ENCODE measurements at regions not wholly inside any gene's neighbourhood (a gene's known extent, or its start where the extent isn't known, plus 50 kb on each side); places are given as distances from the start of the nearest gene placed in this dataset.

DNA sequence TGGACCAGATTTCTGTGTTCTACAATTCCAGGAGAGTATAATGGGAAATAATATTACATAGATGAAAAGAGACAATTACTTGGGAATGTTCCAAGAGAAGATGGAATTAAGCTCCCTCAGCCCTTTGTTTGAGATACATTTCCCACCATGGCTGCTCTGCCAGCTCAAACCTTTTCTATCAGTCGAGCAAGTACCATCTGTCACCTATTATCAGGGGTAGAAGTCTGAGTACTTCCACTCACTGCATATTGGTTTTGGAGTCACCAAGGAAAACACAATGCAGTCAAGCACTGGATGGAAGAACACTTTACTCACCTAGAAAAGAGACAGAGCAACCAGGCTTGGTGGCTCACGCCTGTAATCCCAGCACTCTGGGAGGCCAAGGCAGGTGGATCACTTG, 270.4 kb upstream of the FAR2 start:
- TF ChIP-seq, protein P1, sequence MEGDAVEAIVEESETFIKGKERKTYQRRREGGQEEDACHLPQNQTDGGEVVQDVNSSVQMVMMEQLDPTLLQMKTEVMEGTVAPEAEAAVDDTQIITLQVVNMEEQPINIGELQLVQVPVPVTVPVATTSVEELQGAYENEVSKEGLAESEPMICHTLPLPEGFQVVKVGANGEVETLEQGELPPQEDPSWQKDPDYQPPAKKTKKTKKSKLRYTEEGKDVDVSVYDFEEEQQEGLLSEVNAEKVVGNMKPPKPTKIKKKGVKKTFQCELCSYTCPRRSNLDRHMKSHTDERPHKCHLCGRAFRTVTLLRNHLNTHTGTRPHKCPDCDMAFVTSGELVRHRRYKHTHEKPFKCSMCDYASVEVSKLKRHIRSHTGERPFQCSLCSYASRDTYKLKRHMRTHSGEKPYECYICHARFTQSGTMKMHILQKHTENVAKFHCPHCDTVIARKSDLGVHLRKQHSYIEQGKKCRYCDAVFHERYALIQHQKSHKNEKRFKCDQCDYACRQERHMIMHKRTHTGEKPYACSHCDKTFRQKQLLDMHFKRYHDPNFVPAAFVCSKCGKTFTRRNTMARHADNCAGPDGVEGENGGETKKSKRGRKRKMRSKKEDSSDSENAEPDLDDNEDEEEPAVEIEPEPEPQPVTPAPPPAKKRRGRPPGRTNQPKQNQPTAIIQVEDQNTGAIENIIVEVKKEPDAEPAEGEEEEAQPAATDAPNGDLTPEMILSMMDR (IDR thresholded peaks at IDR 0.05; ENCODE audit: insufficient read depth in 1 of 2, low read depth in 1 of 2, low read length in 1 of 2, severe bottlenecking in 1 of 2, unreplicated experiment in 1 of 2), result no peak
- Mint-ChIP-seq H3K9me3 (ENCODE audit: unreplicated experiment) (no peaks in the 10 kb centered on the region), H3K27me3 (ENCODE audit: insufficient read depth, unreplicated experiment) (peaks cover 16% of the 10 kb centered on the region), H3K4me3 (ENCODE audit: unreplicated experiment) (no peak overlapping the region), H3K27ac (ENCODE audit: unreplicated experiment) (no peak overlapping the region), H3K36me3 (ENCODE audit: insufficient read depth, unreplicated experiment) (no peaks in the 10 kb centered on the region), H3K4me1 (ENCODE audit: low read depth, unreplicated experiment) (no peaks in the 10 kb centered on the region)
- no peaks in the 10 kb centered on the region for H3K27me3 ChIP-seq (replicated peaks; ENCODE audit: control insufficient read depth, insufficient read depth, low read length)
- H3K4me1 ChIP-seq, result no peaks in the 10 kb centered on the region
- intact Hi-C loops (cut with micrococcal nuclease; ENCODE audit: unreplicated experiment), result no loop called here
- no peaks in the 10 kb centered on the region for H3K36me3 ChIP-seq (ENCODE audit: control insufficient read depth, insufficient read depth, low read length)
- POLR2A ChIA-PET, result no interaction called here
- no TSS peak for BruUV-seq (replicated peaks)
- no peak for DNase-seq
- H3K4me3 ChIP-seq (ENCODE audit: low read depth, low read length), result no peak overlapping the region
- H3K9me3 ChIP-seq, result no peaks in the 10 kb centered on the region
- CTCF ChIA-PET, result no interaction called here

DNA sequence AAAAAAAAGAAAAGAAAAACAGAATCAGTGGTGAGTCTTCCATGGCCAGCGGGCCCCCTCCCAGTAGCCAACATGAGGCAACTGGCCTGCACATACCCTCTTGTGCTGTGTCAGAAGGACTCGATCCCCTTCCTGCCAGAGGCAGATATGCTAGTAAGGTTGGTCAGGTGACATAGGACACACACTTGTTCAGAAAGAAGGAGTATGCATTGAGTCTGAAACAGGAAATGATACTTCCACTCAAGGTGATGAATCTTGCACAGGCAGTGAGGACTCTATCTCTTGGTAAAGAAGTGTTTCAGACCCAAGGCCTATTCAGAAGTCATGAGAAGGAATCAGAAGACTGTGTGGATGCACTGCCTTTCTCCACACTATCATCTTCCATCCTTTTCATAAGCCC, 269.7 kb upstream of the FAR2 start:
- BruUV-seq (replicated peaks), result no TSS peak
- POLR2A ChIA-PET, result no interaction called here

DNA sequence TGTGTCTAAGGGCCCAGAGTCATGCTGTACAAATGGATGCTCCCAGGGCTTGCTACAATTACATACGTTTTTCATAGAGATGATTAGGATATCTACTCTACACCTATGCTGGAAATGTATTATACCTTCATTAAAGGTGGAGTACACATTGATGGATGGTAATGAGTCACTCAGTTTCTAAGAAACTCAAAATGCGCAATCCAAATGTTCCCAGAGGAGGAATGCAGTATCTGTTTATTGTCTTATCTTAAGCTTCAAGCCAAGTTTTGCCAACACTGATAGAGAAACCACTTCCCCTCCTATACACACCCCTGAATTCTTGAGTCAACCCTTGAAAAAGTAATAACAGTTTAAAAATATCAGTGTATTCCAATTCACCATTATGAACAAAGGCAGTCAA, 266.6 kb upstream of the FAR2 start:
- Mint-ChIP-seq H3K27me3 (ENCODE audit: insufficient read depth, unreplicated experiment) (peaks cover 10% of the 10 kb centered on the region), H3K27ac (ENCODE audit: unreplicated experiment) (no peak overlapping the region), H3K9me3 (ENCODE audit: unreplicated experiment) (no peaks in the 10 kb centered on the region), H3K4me3 (ENCODE audit: unreplicated experiment) (no peak overlapping the region), H3K4me1 (ENCODE audit: low read depth, unreplicated experiment) (no peaks in the 10 kb centered on the region), H3K36me3 (ENCODE audit: insufficient read depth, unreplicated experiment) (no peaks in the 10 kb centered on the region)
- no peaks in the 10 kb centered on the region for H3K27me3 ChIP-seq (replicated peaks; ENCODE audit: control insufficient read depth, insufficient read depth, low read length)
- CTCF ChIA-PET, result interaction anchor here (0.7 kb wide), 1 partner anchor 10 kb away, joined by 4 read pairs; no protein-coding TSS in a partner anchor
- POLR2A ChIA-PET, result no interaction called here
- no peak for DNase-seq
- no peaks in the 10 kb centered on the region for H3K9me3 ChIP-seq
- intact Hi-C loops (cut with micrococcal nuclease; ENCODE audit: unreplicated experiment), result no loop called here
- TF ChIP-seq, protein P1 (IDR thresholded peaks at IDR 0.05; ENCODE audit: insufficient read depth in 1 of 2, low read depth in 1 of 2, low read length in 1 of 2, severe bottlenecking in 1 of 2, unreplicated experiment in 1 of 2), result no peak
- H3K4me1 ChIP-seq, result no peaks in the 10 kb centered on the region
- no peak overlapping the region for H3K4me3 ChIP-seq (ENCODE audit: low read depth, low read length)
- no peaks in the 10 kb centered on the region for H3K36me3 ChIP-seq (ENCODE audit: control insufficient read depth, insufficient read depth, low read length)
- no TSS peak for BruUV-seq (replicated peaks)

More for the DNA sequence above, 269.7 kb upstream of the FAR2 start:
- DNase-seq, result no peak
- H3K4me1 ChIP-seq, result no peaks in the 10 kb centered on the region
- H3K27me3 Mint-ChIP-seq (ENCODE audit: insufficient read depth, unreplicated experiment), result peaks cover 14% of the 10 kb centered on the region
- no peaks in the 10 kb centered on the region for H3K4me1 Mint-ChIP-seq (ENCODE audit: low read depth, unreplicated experiment)
- H3K27ac Mint-ChIP-seq (ENCODE audit: unreplicated experiment), result no peak overlapping the region
- H3K36me3 Mint-ChIP-seq (ENCODE audit: insufficient read depth, unreplicated experiment), result no peaks in the 10 kb centered on the region
- H3K9me3 ChIP-seq, result no peaks in the 10 kb centered on the region
- TF ChIP-seq, protein P1 (IDR thresholded peaks at IDR 0.05; ENCODE audit: insufficient read depth in 1 of 2, low read depth in 1 of 2, low read length in 1 of 2, severe bottlenecking in 1 of 2, unreplicated experiment in 1 of 2), result no peak
- no peak overlapping the region for H3K4me3 ChIP-seq (ENCODE audit: low read depth, low read length)
- intact Hi-C loops (cut with micrococcal nuclease; ENCODE audit: unreplicated experiment), result no loop called here
- CTCF ChIA-PET, result no interaction called here
- no peaks in the 10 kb centered on the region for H3K36me3 ChIP-seq (ENCODE audit: control insufficient read depth, insufficient read depth, low read length)
- H3K9me3 Mint-ChIP-seq (ENCODE audit: unreplicated experiment), result no peaks in the 10 kb centered on the region
- H3K27me3 ChIP-seq (replicated peaks; ENCODE audit: control insufficient read depth, insufficient read depth, low read length), result no peaks in the 10 kb centered on the region
- no peak overlapping the region for H3K4me3 Mint-ChIP-seq (ENCODE audit: unreplicated experiment)
